NCI-H226 (cell line): ENCODE measurements at regions not wholly inside any gene's neighbourhood (a gene's known extent, or its start where the extent isn't known, plus 50 kb on each side); places are given as distances from the start of the nearest gene placed in this dataset.
A peak's percentile ranks its signal among the peaks of the same experiment; 100 is the strongest.
"Not testable (repeated sequence)": the region's sequence is repeated elsewhere in the genome, so short reads cannot be mapped to it uniquely, and the experiment has no call there.

Experiments
- DNase-seq: peaks from one replicate; pipeline ENCODE4 v3.0.0-alpha.2; 2015

- no peak for DNase-seq
These were observed 226.6 kb upstream of the HES1 start for GRCh38 chr3:193909387-193909786.

- DNase-seq = no peak
These were observed 225.6 kb upstream of the HES1 start for GRCh38 chr3:193910310-193910709.

- DNase-seq = no peak
These were observed 224.8 kb upstream of the HES1 start for GRCh38 chr3:193910886-193911738.

GRCh38 chr3:193911784-193912340 is 224.1 kb upstream of the HES1 start:
- DNase-seq = no peak

GRCh38 chr3:193912621-193913178 is 223.2 kb upstream of the HES1 start:
- no peak for DNase-seq

GRCh38 chr3:193914602-193915001 is 221.3 kb upstream of the HES1 start:
- no peak for DNase-seq

- no peak for DNase-seq
These were observed 220.8 kb upstream of the HES1 start for GRCh38 chr3:193915099-193915498.

GRCh38 chr3:193915613-193916012 is 220.3 kb upstream of the HES1 start:
- DNase-seq = no peak

GRCh38 chr3:193917158-193917557 is 218.8 kb upstream of the HES1 start:
- no peak for DNase-seq

- no peak for DNase-seq
These were observed 214.5 kb upstream of the HES1 start for GRCh38 chr3:193921465-193921864.

GRCh38 chr3:193922034-193922774 is 213.7 kb upstream of the HES1 start:
- no peak for DNase-seq

- not testable (repeated sequence) for DNase-seq
These were observed 212.0 kb upstream of the HES1 start for GRCh38 chr3:193923958-193924357.

GRCh38 chr3:193926071-193926470 is 209.9 kb upstream of the HES1 start:
- DNase-seq = not testable (repeated sequence)

GRCh38 chr3:193927413-193928206 is 208.3 kb upstream of the HES1 start:
- DNase-seq = not testable (repeated sequence)

- DNase-seq = peak; percentile 61
These were observed 207.4 kb upstream of the HES1 start for GRCh38 chr3:193928354-193929209.

GRCh38 chr3:193929373-193929772 is 206.6 kb upstream of the HES1 start:
- no peak for DNase-seq

GRCh38 chr3:193929921-193930646 is 205.9 kb upstream of the HES1 start:
- no peak for DNase-seq

- no peak for DNase-seq
These were observed 203.8 kb upstream of the HES1 start for GRCh38 chr3:193932136-193932535.

- no peak for DNase-seq
These were observed 203.4 kb upstream of the HES1 start for GRCh38 chr3:193932576-193932975.

GRCh38 chr3:193933451-193933850 is 202.5 kb upstream of the HES1 start:
- no peak for DNase-seq

- DNase-seq = no peak
These were observed 200.0 kb upstream of the HES1 start for GRCh38 chr3:193935916-193936315.
